ENCODE measurements at regions not wholly inside any gene's neighbourhood (a gene's known extent, or its start where the extent isn't known, plus 50 kb on each side); places are given as distances from the start of the nearest gene placed in this dataset.

DNA sequence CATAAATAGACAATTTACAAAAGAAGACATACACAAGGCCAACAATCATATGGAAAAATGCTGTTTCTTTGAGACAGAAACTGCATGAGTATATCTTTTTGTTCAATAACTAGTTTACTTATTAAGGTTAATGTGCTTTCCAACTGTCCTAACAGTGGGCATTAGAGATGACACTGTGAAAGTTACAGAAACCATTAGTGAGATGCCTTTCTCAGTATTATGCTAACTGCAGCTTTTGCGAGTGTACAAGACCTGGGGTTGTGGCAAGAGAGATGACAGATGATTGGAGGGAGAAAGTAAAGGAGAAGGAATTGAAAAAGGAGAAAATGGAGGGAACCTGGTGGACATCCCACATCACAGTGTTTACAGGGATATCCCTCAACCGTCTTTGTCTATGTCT lies 640.5 kb downstream of the ZPLD1 start:
- DNase-seq = no peak

DNA sequence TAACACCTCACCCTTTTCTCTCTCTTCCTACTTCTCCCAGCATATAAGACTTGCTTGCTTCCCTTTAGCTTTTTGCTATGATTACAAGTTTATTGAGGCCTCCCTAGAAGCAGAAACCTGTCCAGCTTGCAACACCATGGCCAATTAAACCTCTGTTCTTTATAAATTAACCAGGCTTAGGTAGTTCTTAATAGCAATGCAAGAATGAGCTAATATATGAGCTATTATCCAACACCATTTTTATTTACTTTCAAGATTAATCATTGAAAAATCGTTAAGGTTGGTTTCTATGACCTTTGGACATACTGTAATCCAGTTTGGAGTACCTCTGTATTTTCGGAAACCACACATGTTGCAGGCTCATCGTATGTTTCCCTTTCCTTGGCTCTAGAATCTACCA lies 643.1 kb downstream of the ZPLD1 start:
- DNase-seq = no peak

DNA sequence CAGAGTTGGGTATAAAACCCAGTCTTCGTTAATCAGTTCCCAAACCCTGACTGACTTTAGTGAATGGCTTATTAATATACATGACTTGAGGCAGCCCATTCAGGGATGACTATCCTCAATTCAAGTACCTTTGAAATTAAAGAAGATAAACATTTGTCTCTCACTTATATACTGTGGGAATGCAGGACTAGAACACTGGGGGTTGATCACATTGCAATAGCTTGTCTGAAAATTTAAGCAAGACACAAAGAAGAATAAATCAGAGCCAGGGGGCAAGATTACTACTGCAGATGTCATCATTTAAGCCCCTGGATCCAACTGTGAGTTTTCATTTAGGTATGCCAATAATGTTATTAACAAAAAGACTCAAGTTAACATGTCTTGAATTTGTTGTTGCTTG lies 647.7 kb downstream of the ZPLD1 start:
- DNase-seq = no peak

DNA sequence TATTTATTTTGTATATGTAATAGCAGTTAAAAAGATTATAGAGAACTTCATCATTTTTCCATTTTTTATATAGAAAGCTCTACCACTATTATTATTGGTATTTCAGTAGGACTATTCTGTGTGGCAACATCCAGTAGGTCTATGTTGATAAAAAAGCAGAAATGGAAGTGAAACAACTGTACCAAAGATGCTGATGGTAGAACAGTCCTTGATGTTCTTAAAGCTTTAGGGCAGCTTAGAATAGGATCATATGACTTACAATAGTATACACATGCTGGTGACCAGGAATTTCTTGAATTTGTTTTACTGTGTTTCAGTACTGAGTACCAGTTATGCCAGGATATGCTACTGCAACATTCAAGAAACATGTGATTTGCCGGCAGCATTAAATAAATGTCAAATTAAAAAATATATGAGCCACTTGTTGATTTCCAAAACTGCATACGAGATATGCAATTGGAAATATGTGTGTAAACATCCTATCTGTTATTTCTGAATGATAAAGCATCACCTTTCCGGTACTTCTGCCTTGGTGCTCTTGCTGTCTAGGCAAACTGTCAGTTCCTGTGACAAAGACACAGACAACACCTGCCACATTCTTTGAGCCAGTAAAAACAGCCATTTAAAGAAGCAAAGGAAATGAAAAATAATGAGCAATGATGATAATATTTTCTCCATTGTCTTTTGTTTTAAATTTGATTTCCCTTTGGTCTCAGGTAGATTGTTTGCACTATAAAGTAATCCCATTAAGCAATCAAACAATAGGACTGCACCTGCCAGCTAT lies 649.2 kb downstream of the ZPLD1 start:
- DNase-seq = peak; percentile 63

DNA sequence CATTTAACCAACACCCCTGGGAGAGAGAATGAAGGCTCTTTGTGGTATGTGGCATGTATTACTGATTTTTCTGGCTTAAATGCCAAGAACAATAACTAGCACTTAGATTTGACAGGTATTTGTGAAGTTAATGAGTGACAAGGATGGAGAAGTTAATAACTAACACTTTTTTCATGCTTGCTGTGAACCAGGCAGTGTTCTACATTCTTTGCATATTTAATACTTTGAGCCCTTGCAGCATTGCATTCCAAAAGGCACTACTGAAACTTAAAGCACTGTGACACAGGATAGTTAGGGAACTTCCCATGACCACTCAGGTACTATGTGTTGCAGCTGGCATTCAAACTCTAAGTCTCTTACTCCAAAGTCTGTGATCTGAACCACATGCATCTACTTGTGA lies 650.6 kb downstream of the ZPLD1 start:
- DNase-seq = no peak

DNA sequence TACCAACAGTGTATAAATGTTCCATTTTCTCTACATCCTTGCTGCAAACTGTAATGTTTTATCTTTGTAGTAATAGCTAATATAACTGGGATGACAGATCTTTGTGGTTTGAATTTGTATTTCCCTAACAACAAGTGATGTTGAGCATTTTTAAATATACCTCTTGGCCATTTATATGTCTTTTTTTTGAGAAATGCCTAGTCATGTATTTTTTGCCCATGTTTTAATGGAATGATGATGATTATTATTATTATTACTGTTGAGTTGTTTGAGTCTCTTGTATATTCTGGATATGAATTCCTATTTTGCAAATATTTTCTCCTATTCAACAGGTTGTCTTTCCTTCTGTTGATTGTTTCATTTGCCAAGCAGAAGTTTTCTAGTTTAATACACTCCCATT lies 654.9 kb downstream of the ZPLD1 start:
- no peak for DNase-seq

DNA sequence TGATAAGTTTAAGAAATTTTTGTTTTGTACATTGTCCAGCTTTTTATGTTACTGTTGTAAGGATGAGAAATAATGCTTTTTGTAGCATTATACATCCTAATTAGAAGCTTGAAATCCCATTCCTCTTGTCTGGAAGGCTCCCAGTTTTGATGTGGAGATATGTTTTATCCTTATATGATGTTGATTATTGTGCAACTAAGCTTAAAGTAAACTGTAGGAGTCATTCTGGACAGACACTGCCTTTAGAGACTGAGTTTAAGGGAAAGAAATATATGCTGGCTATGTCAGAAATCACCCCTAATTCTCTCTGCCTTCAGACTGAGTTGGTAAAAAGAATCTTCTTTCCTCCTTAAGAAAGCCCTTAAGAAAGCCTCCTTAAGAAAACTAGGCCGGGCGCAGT lies 670.4 kb downstream of the ZPLD1 start:
- no peak for DNase-seq

DNA sequence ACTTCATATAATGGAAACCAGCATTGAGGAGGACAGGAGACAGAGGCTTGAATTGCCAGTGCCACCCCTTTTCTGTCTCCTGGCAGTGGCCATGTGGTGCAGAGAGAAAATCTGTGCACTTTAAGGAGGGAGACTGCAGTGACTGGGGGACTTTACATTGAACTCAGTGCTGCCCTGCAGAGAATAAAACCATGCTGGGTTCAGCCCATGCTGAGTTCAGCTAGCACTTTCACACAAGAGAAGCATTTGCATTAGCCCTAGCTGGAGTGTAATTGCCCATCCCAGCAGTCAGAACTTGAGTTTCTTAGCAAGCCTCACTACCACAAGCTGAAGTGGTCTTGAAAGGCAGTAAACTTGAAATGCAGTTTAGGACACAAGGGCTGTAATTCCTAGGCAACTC lies 677.5 kb downstream of the ZPLD1 start:
- no peak for DNase-seq

DNA sequence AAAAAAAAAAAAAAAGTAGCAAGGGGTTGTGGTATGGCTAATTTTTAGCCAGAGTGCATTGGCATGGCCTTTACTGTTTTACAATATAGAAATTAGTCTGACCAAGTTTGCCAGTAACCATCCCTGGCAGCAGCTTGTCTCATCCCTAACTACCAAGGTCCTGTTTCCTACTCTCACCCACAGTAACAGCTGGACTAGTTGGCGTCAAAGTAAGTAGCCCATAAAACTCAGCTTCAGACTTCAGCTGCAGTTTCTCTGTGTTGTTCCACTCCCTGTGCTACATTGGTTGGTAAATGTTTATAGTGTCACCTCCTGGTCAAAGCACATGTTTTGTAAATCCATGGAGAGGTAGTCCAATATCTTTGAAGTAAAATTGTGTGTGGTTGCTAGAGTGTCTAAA lies 691.3 kb downstream of the ZPLD1 start:
- no peak for DNase-seq

DNA sequence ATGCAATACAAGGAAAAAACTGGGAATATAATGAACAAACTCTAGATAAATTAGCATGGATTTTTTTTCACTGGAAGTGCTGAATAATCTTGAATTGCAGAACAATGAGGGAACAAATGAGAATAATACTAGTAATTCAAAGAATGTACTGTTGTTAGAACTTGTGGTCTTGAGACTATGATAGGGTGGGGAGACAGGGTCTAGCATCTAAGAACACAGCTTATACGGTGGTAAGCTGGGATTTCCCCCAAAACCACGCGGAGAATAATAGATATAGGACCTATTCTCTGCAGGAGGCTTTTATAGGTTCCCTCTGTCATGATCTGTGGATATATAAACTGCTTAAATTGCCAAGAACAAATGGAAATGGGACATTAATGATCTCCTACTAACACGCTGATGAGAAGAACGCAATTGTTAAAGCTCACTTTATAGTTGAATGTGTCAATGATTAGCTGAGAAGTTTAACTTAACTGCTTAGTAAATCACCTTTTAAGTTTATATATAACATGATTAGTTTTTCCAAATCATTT lies 692.3 kb downstream of the ZPLD1 start:
- DNase-seq = no peak

DNA sequence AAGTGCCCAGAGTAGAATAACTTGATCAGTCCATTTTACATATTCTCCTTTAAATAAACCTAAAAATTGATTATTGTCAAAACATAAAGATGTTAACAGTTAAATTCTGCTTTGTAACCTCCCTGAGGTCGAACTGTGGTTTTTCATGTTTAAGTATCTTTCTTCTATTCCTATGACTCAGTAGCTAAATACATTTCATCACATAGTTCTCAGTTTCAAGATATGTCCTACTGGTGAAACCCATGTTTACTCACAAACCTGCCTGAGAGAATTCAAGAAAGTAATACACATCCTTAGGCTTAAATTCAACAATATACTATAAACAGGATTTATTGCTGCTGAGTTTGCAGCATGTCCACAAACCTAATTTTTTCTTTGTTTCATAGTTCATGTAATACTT lies 692.9 kb downstream of the ZPLD1 start:
- DNase-seq = no peak

DNA sequence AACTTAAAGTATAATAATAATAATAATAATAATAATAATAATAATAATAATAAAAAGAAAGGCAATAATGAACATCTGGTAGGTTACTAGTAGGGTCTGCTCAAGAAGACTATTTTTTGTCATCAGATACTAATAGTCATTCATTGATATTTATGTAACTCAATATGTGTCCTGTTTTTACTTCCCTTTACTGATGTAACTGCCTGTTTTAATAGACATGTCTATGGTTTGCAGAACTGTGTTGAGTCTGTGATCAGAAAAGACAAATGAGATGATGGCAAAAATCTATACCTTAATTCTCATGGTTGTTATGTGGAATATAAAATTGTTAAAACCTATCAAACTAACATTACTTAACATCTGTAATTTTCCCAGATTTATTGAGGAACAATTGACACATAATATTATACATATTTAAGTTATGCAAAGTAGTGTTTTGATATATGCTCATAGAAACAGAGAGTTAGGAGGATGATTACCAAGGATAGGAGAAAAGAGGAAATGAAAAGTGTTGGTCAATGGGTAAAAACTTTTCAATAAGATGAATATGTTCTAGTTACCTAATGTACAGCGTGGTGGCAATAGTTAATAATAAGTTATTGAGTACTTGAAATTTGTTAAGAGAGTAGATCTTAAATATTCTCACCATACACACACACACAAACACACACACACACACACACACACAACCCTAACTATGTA lies 699.4 kb downstream of the ZPLD1 start:
- DNase-seq = no peak

DNA sequence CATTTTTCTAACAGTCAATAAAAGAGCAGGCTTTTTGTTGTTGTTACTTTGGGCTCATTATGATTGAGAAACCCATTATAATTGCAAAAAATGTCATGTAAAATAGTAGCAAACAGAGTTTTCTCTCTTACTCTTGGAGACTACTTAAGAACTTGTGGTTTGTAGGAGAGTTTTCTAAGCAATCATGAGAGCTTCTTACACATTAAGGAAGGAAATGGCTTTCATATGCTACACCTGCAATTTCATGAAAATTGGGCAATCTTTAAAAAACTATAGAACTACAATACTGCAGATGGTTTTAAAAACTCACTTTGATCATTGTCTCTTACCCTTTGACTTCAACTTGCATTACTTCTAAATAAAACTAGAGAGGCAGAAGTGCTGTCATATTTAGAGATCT lies 701.8 kb downstream of the ZPLD1 start:
- no peak for DNase-seq

DNA sequence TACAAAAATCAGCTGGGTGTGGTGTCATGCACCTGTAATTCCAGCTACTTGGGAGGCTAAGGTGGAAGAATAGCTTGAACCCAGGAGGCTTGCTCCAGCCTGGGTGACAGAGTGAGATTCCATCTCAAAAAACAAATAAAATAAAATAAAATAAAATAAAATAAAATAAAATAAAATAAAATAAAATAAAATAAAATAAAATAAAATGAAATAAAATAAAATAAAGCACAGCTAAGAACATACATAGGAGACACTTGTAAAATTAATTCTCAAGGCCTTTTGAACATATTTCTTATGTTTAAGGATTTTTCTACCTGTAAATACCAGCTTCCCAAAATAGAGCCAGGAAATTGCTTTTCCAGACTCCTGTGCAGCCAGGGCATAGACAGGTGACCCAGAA lies 703.0 kb downstream of the ZPLD1 start:
- no peak for DNase-seq

DNA sequence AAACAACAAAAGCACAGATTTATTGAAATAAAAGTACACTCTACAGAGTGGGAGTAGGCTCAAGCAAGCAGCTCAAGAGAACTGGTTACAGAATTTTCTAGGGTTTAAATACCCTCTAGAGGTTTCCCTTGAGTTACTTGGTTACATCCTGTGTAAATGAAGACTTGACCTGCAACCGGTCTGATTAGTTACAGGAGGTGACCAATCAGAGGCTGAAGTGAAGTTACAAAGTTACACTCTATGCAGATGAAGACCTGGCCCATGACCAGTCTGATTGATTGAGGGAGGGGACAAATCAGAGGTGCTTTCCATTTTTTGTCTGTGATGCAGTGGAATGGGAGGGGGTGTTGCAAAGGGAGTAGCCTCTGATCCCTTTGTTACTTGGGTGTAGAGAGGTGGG lies 723.4 kb downstream of the ZPLD1 start:
- no peak for DNase-seq

DNA sequence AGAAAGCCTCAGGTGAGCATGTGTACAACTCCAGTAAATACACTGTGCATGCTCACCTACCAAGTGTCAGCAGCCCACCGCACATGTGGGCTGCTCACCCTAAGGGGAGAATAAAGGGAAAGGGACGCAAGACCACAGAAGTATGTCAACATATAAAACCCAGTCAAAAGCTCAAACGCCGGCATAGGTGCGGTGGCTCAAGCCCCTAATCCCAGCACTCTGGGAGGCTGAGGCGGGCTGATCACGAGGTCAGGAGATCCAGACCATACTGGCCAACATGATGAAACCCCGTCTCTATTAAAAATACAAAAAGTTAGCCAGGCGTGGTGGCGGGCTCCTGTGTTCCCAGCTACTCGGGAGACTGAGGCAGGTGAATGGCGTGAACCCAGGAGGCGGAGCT lies 732.1 kb downstream of the ZPLD1 start:
- DNase-seq = no peak

DNA sequence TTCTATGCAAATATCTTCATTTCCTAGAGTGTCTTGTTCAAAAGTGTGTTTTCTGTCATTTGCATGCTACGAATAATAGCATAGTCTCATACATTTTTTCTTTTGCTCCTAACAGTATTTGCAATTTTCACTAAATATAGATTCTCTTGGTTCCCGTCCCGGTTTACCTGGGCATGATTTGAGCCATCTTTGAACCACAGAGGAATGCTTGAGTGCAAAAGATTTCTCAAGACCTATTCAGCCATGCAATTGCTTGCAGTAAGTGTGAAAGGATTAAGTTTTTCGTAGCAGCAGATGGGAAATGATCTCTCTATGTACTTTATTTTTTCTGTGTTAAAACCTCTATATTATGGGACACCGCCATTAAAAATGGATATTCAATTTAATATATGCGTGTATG lies 733.0 kb downstream of the ZPLD1 start:
- DNase-seq = no peak

DNA sequence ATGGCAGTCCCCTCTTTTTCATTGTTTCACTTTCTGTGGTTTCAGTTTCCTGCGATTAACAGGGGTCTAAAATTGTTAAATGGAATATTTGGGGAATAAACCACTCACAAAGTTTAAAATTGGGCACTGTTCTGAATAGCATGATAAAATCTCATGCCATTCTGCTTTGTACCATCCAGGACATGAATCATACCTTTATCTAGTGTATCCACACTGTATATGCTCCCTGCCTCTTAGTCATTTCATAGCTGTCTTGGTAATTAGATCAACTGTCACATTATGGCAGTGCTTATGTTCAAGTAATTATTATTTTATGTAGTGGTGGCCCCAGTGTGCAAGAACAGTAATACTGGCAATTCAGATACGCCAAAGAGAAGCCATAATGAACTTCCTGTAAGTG lies 734.5 kb downstream of the ZPLD1 start:
- no peak for DNase-seq

DNA sequence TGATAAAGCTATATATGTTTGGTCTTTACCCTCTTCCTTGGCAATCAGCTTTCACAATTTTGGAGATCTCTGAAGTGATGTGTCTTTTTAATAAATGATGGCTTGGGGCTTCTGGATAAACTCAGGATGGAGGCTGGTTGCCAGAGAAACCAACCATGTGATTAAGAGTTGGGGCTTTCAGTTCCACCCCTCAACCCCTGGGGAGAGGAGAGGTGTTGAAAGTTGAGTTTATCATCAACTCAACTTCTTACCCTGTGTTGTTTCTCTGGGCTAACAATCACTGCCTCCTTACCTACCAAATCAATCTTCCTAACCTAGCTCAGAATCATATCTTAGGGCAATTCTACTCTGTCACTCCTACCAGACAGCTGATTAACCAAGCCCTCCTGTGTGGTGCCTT lies 735.8 kb downstream of the ZPLD1 start:
- DNase-seq = no peak

DNA sequence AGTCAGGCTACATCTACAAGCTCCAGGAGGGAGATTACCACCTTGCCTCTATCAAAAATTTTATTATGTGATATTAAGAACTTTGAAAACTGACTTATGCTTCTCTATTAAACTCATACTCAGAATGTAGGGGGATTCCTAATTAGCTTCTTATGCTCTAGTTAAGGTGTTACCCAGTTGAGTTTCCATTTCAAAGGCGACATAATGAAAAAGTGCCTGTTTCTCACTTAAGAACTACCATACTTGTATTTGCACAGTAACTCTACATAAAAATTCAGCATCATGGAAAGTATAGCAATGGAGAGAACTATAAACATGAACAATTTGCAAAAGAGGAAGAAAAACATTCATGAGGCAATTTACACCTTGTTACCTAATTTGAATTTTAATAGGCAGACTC lies 739.1 kb downstream of the ZPLD1 start:
- no peak for DNase-seq

DNA sequence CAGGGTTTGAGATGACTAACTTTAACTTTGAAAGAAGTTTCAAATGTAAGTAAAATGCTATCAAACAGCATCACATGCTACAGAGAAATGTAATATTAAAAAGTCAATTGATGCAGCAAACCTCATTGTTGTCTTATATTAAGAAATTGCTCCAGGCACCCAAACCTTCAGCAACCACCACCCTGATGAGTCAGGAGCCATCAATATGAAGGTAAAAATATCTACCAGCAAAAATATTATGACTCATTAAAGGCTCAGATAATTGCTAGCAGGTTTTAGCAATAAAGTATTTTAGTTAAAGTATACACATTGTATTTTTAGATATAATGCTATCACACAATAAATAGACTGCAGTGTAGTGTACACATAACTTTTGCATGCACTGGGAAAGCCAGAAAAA lies 746.3 kb downstream of the ZPLD1 start:
- no peak for DNase-seq

DNA sequence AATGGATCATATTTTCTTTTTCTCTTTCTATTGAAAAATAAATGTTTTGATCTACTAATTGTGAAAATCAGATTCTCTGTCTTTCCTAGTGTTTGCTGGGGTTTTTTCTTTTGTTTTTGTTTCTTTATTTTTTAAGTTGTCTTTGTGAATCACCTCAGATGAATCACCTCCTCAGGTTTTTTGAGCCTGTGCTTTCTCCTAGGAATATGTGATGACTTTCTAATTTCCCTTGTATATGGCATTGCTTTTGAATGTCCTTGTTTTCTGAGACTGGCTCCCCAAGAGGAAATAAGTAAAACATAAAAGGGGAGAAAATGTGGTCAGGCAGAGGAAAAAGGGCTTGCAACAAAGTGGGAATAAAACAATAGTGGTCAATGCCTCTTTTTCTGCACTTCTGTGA lies 750.0 kb downstream of the ZPLD1 start:
- DNase-seq = no peak

DNA sequence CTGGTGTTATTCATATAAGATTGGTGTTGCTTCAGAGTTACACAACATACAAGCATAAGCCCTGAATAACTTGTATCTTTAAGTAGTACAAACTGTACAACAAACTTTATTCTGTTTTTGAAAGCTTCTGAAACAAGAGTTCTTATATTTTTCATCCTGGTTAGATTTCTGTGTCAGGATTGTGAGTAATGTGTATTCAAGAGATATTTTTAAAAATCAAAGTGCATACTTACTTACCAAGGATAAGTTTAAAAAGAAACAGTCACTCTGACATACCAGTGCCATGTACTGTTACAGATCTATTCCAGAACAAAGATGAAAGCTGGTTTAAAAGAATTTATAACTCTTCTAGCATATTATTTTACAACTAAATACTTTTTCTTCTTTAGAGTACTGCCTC lies 755.1 kb downstream of the ZPLD1 start:
- DNase-seq = no peak

DNA sequence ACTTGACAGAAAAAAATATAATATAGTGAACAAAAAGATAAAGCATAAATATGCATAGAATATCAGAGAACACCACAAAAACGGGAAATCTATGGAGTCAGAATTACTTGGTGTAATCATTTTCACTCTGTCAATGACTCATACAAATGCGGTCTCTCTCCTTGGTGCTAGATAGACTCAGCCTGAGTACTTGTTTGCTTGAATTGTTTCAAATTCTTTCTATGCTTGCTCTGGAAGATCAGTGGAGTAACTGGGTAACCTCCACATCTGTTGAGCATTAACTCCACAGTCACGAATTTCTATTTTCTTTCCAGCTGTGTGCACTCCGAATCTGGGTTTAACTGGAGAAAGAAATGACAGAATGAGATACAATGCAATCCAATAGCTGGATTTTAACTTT lies 760.4 kb downstream of the ZPLD1 start:
- DNase-seq = no peak

DNA sequence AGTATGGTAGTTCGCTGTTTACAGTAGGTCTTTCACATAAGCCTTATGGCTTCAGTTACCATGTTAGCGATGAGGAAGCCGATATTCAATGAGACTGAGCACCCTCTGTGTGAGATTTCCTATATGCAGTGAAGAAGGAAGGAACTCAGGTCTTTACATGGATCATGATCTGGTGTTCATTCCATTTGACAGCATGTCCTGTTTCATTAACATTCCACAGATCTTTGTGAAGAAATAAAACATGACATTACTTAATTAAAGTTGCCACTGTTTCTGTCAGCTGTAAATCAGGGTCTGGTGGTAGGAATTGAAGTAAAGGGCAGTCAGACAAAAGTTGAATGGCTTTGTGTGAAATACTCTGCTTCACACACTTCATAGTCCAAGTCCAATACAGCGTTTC lies 768.6 kb downstream of the ZPLD1 start:
- no peak for DNase-seq

Data from NCI-H146 (cell line).